ENCODE measurements at regions not wholly inside any gene's neighbourhood (a gene's known extent, or its start where the extent isn't known, plus 50 kb on each side); places are given as distances from the start of the nearest gene placed in this dataset.

DNA sequence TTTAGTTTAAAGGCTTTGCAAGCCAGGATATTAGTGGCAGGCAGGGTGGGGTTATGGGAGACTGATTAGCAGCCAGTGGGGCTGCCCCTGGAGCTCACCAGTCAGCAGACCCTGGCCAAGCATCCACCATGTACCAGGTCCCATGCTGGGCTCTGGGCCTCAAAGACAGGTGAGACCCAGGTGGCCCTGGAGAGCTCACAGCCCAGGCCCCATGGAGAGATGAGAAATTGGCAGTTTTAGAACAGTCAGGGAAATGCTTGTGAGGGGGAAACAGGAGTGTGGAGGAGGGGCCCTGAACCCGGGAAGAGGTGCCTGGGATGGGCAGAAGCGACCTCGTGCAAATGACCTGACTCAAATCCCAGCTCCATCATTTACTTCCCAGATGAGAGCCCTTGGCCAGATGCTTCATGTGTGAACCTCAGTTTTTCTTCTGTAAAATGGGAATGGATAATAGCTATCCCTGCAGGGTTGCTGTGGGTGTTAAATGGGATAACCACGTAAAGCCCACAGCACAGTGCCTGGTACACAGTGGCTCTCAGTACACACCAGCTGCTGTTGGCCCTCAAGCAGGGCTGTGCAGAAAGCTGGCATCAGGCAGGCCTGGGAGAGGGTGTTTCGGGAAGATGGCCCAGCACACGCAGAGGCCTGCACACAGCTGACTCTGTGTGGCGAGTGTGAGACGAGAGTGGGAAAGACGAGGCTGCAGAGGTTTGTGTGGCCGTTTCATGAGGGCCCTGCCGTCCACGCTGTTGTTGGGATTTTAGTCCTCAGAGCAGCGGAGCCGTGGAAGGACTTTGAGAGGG is 518.5 kb downstream of the PTPRU start:
- Histone ChIP-seq H3K4me3 (no peak overlapping the region), H3K9me3 (no peaks in the 10 kb centered on the region), H3K27me3 (peaks cover 0 to 30% of the 10 kb centered on the region in 2 donors), H3K36me3 (no peaks in the 10 kb centered on the region), H3K27ac (no peak overlapping the region), H3K4me1 (no peaks in the 10 kb centered on the region)
- no peak for DNase-seq
- intact Hi-C loops (cut with DNase I; ENCODE audit: low total_unique reads) = no loop called here
- TF ChIP-seq, protein P1, sequence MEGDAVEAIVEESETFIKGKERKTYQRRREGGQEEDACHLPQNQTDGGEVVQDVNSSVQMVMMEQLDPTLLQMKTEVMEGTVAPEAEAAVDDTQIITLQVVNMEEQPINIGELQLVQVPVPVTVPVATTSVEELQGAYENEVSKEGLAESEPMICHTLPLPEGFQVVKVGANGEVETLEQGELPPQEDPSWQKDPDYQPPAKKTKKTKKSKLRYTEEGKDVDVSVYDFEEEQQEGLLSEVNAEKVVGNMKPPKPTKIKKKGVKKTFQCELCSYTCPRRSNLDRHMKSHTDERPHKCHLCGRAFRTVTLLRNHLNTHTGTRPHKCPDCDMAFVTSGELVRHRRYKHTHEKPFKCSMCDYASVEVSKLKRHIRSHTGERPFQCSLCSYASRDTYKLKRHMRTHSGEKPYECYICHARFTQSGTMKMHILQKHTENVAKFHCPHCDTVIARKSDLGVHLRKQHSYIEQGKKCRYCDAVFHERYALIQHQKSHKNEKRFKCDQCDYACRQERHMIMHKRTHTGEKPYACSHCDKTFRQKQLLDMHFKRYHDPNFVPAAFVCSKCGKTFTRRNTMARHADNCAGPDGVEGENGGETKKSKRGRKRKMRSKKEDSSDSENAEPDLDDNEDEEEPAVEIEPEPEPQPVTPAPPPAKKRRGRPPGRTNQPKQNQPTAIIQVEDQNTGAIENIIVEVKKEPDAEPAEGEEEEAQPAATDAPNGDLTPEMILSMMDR (IDR thresholded peaks at IDR 0.05) = no peak

DNA sequence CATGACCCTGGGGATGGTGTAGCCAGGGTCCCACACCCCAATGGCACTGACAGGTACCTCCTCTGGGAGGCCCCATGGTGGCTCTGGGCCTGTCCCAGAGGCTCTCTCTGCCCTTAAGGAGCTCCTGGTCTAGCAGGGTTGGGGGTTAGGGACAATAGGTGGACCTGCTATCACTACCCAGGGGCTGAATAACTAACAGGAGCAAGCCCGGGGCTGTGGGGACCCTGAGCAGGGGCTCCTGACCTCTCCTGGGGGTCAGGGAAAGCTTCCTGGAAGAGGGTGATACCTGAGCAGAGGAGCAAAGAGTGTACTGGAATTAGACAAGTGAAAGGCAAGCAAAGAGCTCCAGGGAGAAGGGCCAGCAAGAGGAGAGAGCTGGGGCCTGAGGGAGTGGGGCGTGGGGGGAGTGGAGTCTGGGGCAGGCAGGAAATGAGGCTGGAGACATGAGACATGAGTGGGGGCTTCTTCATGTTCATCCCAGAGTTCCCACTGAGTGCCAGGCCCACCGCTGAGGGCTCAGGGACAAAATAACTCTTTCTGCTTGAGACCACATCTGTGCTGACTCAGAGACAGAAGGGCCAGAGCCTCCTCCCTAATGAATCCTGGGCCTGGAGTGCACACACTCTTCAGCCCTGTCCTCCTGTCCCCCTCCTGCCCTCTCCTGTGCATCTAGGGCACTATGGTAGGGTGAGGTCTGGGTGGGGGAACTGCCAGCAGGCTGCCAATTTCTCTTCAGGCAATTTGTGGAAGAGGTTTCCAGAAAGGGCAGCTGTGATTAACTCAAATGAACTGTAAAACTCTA is 517.6 kb downstream of the PTPRU start:
- Histone ChIP-seq H3K4me1 (no peaks in the 10 kb centered on the region), H3K27ac (no peak overlapping the region), H3K36me3 (no peaks in the 10 kb centered on the region), H3K27me3 (peaks cover 0 to 32% of the 10 kb centered on the region in 2 donors), H3K9me3 (no peaks in the 10 kb centered on the region), H3K4me3 (no peak overlapping the region)
- TF ChIP-seq, protein P1 (IDR thresholded peaks at IDR 0.05) = no peak
- no peak for DNase-seq
- intact Hi-C loops (cut with DNase I; ENCODE audit: low total_unique reads) = loop anchor here (2.0 kb wide), 1 partner anchor 27 kb away; no protein-coding TSS in a partner anchor

DNA sequence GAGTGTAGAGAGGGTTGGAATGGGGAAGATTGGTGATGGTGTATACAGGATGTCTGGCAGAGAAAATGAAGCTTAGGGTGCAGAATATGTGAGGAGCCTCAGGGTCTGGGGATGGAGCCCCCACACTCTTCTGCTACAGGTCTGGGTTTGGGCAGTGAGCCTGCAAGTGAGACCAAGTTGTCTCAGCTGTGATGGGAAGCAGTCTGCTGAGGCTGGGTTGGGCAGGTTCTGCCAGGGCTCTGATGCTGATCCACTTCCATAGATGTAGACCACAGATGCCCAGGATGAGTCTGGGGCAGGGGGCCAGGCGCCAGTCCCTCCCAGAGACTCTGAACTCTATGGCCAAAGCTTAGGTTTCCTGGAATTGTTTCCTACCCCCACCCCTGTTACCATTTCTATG is 516.9 kb downstream of the PTPRU start:
- Histone ChIP-seq H3K4me3 (no peak overlapping the region), H3K27me3 (peaks cover 0 to 29% of the 10 kb centered on the region in 2 donors), H3K4me1 (no peaks in the 10 kb centered on the region), H3K27ac (no peak overlapping the region), H3K36me3 (no peaks in the 10 kb centered on the region), H3K9me3 (no peaks in the 10 kb centered on the region)
- no peak for DNase-seq
- intact Hi-C loops (cut with DNase I; ENCODE audit: low total_unique reads) = loop anchor here (2.0 kb wide), 1 partner anchor 26 kb away; no protein-coding TSS in a partner anchor
- TF ChIP-seq, protein P1 (IDR thresholded peaks at IDR 0.05) = no peak

DNA sequence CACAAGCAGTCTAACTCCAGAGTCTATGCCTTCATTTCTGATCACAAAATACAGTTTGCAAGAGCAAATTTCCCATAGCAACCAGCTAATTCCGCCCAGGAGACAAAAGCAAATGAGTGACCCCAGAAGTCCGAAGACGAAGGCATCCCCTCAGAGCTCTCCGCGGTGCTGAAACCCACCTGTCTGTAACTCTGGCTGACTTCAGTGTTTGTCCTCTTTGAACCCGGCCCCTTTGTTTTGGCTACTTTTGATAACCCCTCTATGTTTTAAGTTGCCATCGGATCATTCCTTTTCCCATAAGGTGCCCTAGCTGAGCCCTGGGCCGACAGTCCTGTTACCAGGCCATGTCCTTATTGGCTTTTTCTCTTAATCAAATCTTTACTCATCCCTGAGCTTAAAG is 515.8 kb downstream of the PTPRU start:
- peaks cover 0 to 18% of the 10 kb centered on the region in 2 donors for H3K27me3 ChIP-seq
- H3K36me3 ChIP-seq = no peaks in the 10 kb centered on the region
- intact Hi-C loops (cut with DNase I; ENCODE audit: low total_unique reads) = loop anchor here (2.0 kb wide), 1 partner anchor 25 kb away; no protein-coding TSS in a partner anchor
- TF ChIP-seq, protein P1 (IDR thresholded peaks at IDR 0.05) = no peak
- no peak overlapping the region for H3K27ac ChIP-seq
- no peaks in the 10 kb centered on the region for H3K9me3 ChIP-seq
- no peak for DNase-seq
- H3K4me1 ChIP-seq = no peaks in the 10 kb centered on the region
- no peak overlapping the region for H3K4me3 ChIP-seq

DNA sequence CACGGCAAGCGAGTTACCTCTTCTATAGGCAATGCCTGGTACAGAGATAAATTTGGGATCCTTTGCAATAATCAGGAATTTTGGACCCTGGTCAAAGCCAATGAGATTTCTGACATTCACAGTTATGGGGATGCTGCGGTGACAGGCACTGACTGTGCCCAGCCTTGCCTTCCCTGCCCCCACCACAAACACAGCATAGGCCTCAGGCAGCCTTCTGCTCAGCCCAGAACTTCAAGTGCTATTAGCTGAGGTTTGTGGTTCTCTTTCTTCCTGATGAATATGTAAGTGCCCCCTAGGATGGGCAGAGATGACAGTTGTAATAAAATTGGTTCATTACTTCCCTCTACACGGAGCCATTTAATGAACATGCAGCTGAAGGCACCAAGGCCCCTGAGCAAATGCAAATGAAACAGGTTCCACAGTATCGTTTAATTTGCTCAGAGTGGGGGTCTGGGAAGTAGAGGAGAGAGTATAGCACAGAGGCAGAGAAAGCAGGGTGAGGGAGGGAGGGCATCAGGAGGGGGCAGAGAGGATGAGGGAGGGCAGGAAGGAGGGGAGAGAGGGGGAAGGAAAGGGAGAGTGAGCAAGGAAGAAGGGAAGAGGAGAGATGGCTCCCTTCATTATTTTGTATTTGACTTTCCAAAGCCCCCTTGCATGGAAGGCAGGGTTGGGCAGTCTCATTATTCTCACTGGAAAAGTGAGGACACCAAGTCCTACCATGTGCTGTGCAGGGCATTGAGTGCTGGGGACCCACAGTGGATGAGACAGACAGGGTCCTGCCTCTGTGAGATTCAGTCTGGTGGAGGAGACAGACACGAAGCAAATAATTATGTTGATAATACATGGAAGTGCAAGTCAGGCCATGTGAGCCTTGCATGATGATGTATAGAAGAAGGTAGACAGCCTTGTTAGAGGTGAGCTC is 513.0 kb downstream of the PTPRU start:
- no peak overlapping the region for H3K27ac ChIP-seq
- H3K4me1 ChIP-seq = no peaks in the 10 kb centered on the region
- H3K36me3 ChIP-seq = no peaks in the 10 kb centered on the region
- H3K27me3 ChIP-seq = peaks cover 0 to 12% of the 10 kb centered on the region in 2 donors
- H3K4me3 ChIP-seq = no peak overlapping the region
- intact Hi-C loops (cut with DNase I; ENCODE audit: low total_unique reads) = no loop called here
- H3K9me3 ChIP-seq = no peaks in the 10 kb centered on the region
- DNase-seq = peak in 1 of 2 donors; percentile 9
- TF ChIP-seq, protein P1 (IDR thresholded peaks at IDR 0.05) = no peak

Data from tibial artery (tissue), 4 donors.